ENCODE measurements at regions not wholly inside any gene's neighbourhood (a gene's known extent, or its start where the extent isn't known, plus 50 kb on each side); places are given as distances from the start of the nearest gene placed in this dataset.

GRCh38 chr2:235155163-235155562, 203.3 kb downstream of the SH3BP4 start:
- no peak for TF ChIP-seq CTCF (conservative IDR thresholded peaks at IDR 0.05 in 1 of 2, IDR thresholded peaks at IDR 0.05 in 1 of 2; ENCODE audit: extremely low read depth in 1 of 2, insufficient read depth in 1 of 2, low read depth in 1 of 2, low read length in 2 of 2)
- TF ChIP-seq EZH2 (IDR thresholded peaks at IDR 0.05; ENCODE audit: borderline replicate concordance, low read length): no peak
